ENCODE measurements at regions not wholly inside any gene's neighbourhood (a gene's known extent, or its start where the extent isn't known, plus 50 kb on each side); places are given as distances from the start of the nearest gene placed in this dataset.

- TF ChIP-seq KDM1A (IDR thresholded peaks at IDR 0.05; ENCODE audit: borderline replicate concordance) (no peak), BCL11A (IDR thresholded peaks at IDR 0.05; ENCODE audit: low read depth, low read length) (peak; percentile 86), TCF7 (IDR thresholded peaks at IDR 0.05; ENCODE audit: borderline replicate concordance) (no peak), RUNX3 (IDR thresholded peaks at IDR 0.05; ENCODE audit: low read length) (peak; percentile 82), POLR2A (IDR thresholded peaks at IDR 0.05; ENCODE audit: low read depth, low read length) (no peak), CREB1 (IDR thresholded peaks at IDR 0.05; ENCODE audit: low read depth) (peak; percentile 65; the same call in 1 of the 2 replicates), NRF1 (conservative IDR thresholded peaks at IDR 0.05; ENCODE audit: low read depth, low read length) (no peak), RAD51 (IDR thresholded peaks at IDR 0.05) (peak; percentile 36; the same call in 1 of the 2 replicates), PML (IDR thresholded peaks at IDR 0.05; ENCODE audit: low read length) (peak; percentile 61; the same call in 1 of the 2 replicates), IRF4 (IDR thresholded peaks at IDR 0.05; ENCODE audit: low read depth, low read length) (peak; percentile 92), MXI1 (IDR thresholded peaks at IDR 0.05; ENCODE audit: low read depth, low read length) (no peak), POLR2AphosphoS5 (IDR thresholded peaks at IDR 0.05; ENCODE audit: low read length) (no peak), CEBPB (IDR thresholded peaks at IDR 0.05; ENCODE audit: borderline replicate concordance in 1 of 2, low read depth in 2 of 2, low read length in 2 of 2) (0 out of 4 replicates have a peak, but pooled peaks of 1 of the 2 experiments have one; percentile 20), CUX1 (IDR thresholded peaks at IDR 0.05; ENCODE audit: insufficient replicate concordance, low read depth, low read length) (peak; percentile 69), RELA (IDR thresholded peaks at IDR 0.05; ENCODE audit: borderline replicate concordance, partially characterized antibody) (no peak), IKZF2 (IDR thresholded peaks at IDR 0.05) (peak; percentile 97), SKIL (IDR thresholded peaks at IDR 0.05; ENCODE audit: low read depth, poor library complexity, severe bottlenecking) (no peak), MEF2A (IDR thresholded peaks at IDR 0.05; ENCODE audit: insufficient read depth, low read depth, low read length) (peak; percentile 79), HDGF (IDR thresholded peaks at IDR 0.05) (no peak), SMC3 (IDR thresholded peaks at IDR 0.05; ENCODE audit: borderline replicate concordance, low read length) (0 out of 2 replicates have a peak, but pooled peaks have one; percentile 12), ETV6 (conservative IDR thresholded peaks at IDR 0.05 in 1 of 2, IDR thresholded peaks at IDR 0.05 in 1 of 2; ENCODE audit: borderline replicate concordance in 1 of 2, low read depth in 1 of 2) (peak in 1 of 2 experiments; percentile 52; a peak in 1 of 4 replicates), RAD21 (IDR thresholded peaks at IDR 0.05; ENCODE audit: insufficient read depth, low read depth, low read length) (no peak), FOXM1 (IDR thresholded peaks at IDR 0.05; ENCODE audit: low read depth, low read length) (peak; percentile 80; the same call in 1 of the 2 replicates), ZBTB33 (IDR thresholded peaks at IDR 0.05) (no peak), PAX8 (IDR thresholded peaks at IDR 0.05) (no peak)
Measured at GRCh38 chr4:113837397-113837796, 75.9 kb upstream of the CAMK2D start (continued).
